GM18861 (cell line): ENCODE measurements at regions not wholly inside any gene's neighbourhood (a gene's known extent, or its start where the extent isn't known, plus 50 kb on each side); places are given as distances from the start of the nearest gene placed in this dataset.
"Not testable (repeated sequence)": the region's sequence is repeated elsewhere in the genome, so short reads cannot be mapped to it uniquely, and the experiment has no call there.

Experiments
- ATAC-seq: cut with Tn5 transposase; IDR thresholded peaks from one replicate; pipeline ENCODE4 v1.9.1; 2021; ENCODE audit not compliant: unreplicated experiment

GRCh38 chr6:80531681-80532619 is 425.5 kb downstream of the BCKDHB start:
- no peak for ATAC-seq

- ATAC-seq: no peak
Measured at GRCh38 chr6:80530103-80530502, 423.6 kb downstream of the BCKDHB start.

- no peak for ATAC-seq
Measured at GRCh38 chr6:80528115-80528514, 421.6 kb downstream of the BCKDHB start.

GRCh38 chr6:80527552-80528052 is 421.1 kb downstream of the BCKDHB start:
- ATAC-seq: no peak

- ATAC-seq: no peak
Measured at GRCh38 chr6:80523531-80523997, 417.1 kb downstream of the BCKDHB start.

GRCh38 chr6:80523010-80523409 is 416.5 kb downstream of the BCKDHB start:
- no peak for ATAC-seq

- no peak for ATAC-seq
Measured at GRCh38 chr6:80522576-80522975, 416.1 kb downstream of the BCKDHB start.

GRCh38 chr6:80519811-80520594 is 413.5 kb downstream of the BCKDHB start:
- no peak for ATAC-seq

- ATAC-seq: no peak
Measured at GRCh38 chr6:80517525-80517924, 411.1 kb downstream of the BCKDHB start.

GRCh38 chr6:80510521-80510920 is 404.1 kb downstream of the BCKDHB start:
- not testable (repeated sequence) for ATAC-seq

GRCh38 chr6:80508885-80509630 is 402.6 kb downstream of the BCKDHB start:
- no peak for ATAC-seq

GRCh38 chr6:80504882-80505281 is 398.4 kb downstream of the BCKDHB start:
- no peak for ATAC-seq

- no peak for ATAC-seq
Measured at GRCh38 chr6:80503660-80504059, 397.2 kb downstream of the BCKDHB start.

GRCh38 chr6:80502871-80503270 is 396.4 kb downstream of the BCKDHB start:
- no peak for ATAC-seq

GRCh38 chr6:80501636-80502035 is 395.2 kb downstream of the BCKDHB start:
- no peak for ATAC-seq

GRCh38 chr6:80497696-80498486 is 391.4 kb downstream of the BCKDHB start:
- ATAC-seq: not testable (repeated sequence)

GRCh38 chr6:80489911-80490635 is 383.6 kb downstream of the BCKDHB start:
- ATAC-seq: peak; percentile 63

- peak; percentile 81 for ATAC-seq
Measured at GRCh38 chr6:80488190-80488589, 381.7 kb downstream of the BCKDHB start.

- ATAC-seq: not testable (repeated sequence)
Measured at GRCh38 chr6:80485494-80485893, 379.0 kb downstream of the BCKDHB start.
